H9 (cell line): ENCODE measurements at regions not wholly inside any gene's neighbourhood (a gene's known extent, or its start where the extent isn't known, plus 50 kb on each side); places are given as distances from the start of the nearest gene placed in this dataset.

Experiments
- DNase-seq: peaks from one replicate; pipeline ENCODE4 v3.0.0-alpha.2; 2017
- H2AFZ ChIP-seq: one replicate; pipeline ENCODE4 v1.6.1; 2013; ENCODE audit warnings: mild to moderate bottlenecking, low read length, control low read depth, moderate library complexity
- H2AK5ac ChIP-seq: 2 replicates; pipeline ENCODE4 v1.6.1; 2013; ENCODE audit warnings: low read length, control low read depth, mixed read lengths; ENCODE audit not compliant: insufficient read length
- H2BK120ac ChIP-seq: one replicate; pipeline ENCODE4 v1.6.1; 2013; ENCODE audit warnings: low read depth, mild to moderate bottlenecking, low read length, control low read depth, inconsistent platforms; ENCODE audit not compliant: poor library complexity, severe bottlenecking
- H2BK12ac ChIP-seq: 2 replicates; pipeline ENCODE4 v1.6.1; 2013; ENCODE audit warnings: low read length, control low read depth, mixed read lengths, low read depth; ENCODE audit not compliant: insufficient read length
- H2BK15ac ChIP-seq: 2 replicates; pipeline ENCODE4 v1.6.1; 2013; ENCODE audit warnings: low read depth, low read length, control low read depth
- H2BK20ac ChIP-seq: one replicate; pipeline ENCODE4 v1.6.1; 2013; ENCODE audit warnings: low read depth, mild to moderate bottlenecking, low read length, control low read depth, inconsistent platforms; ENCODE audit not compliant: poor library complexity, severe bottlenecking
- H2BK5ac ChIP-seq: 2 replicates; pipeline ENCODE4 v1.6.1; 2013; ENCODE audit warnings: low read length, control low read depth, mixed read lengths; ENCODE audit not compliant: insufficient read length
- H3K14ac ChIP-seq: 2 replicates; pipeline ENCODE4 v1.6.1; 2013; ENCODE audit warnings: low read length, control low read depth; ENCODE audit not compliant: insufficient read depth
- H3K18ac ChIP-seq: 2 replicates; pipeline ENCODE4 v1.6.1; 2013; ENCODE audit warnings: low read depth, mild to moderate bottlenecking, mixed read lengths, low read length, control low read depth; ENCODE audit not compliant: insufficient read length
- H3K23ac ChIP-seq: 2 replicates; pipeline ENCODE4 v1.6.1; 2013; ENCODE audit warnings: low read length, control low read depth, mixed read lengths, low read depth; ENCODE audit not compliant: insufficient read length
- H3K23me2 ChIP-seq: 2 replicates; pipeline ENCODE4 v1.6.1; 2013; ENCODE audit warnings: low read depth, mild to moderate bottlenecking, mixed read lengths, low read length, control low read depth; ENCODE audit not compliant: insufficient read length, poor library complexity, severe bottlenecking
- H3K27ac ChIP-seq: 2 replicates; pipeline ENCODE4 v1.5.1; 2013; ENCODE audit warnings: low read length, control low read depth, mixed read lengths, low read depth; ENCODE audit not compliant: insufficient read length
- H3K27me3 ChIP-seq: 2 replicates; pipeline ENCODE4 v1.6.1; 2013; ENCODE audit warnings: low read length, control low read depth, inconsistent platforms; ENCODE audit not compliant: insufficient read depth
- H3K4ac ChIP-seq: 2 replicates; pipeline ENCODE4 v1.6.1; 2013; ENCODE audit warnings: low read depth, mild to moderate bottlenecking, control low read depth, inconsistent platforms, low read length, moderate library complexity
- H3K4me1 ChIP-seq: 2 replicates; pipeline ENCODE4 v1.6.1; 2013; ENCODE audit warnings: low read length, control low read depth, inconsistent platforms; ENCODE audit not compliant: insufficient read depth
- H3K4me2 ChIP-seq: 2 replicates; pipeline ENCODE4 v1.6.1; 2013; ENCODE audit warnings: low read length, control low read depth, mixed read lengths; ENCODE audit not compliant: insufficient read length, insufficient read depth
- H3K56ac ChIP-seq: 2 replicates; pipeline ENCODE4 v1.6.1; 2013; ENCODE audit warnings: low read depth, mild to moderate bottlenecking, mixed read lengths, low read length, control low read depth; ENCODE audit not compliant: insufficient read length
- H3K79me1 ChIP-seq: 2 replicates; pipeline ENCODE4 v1.6.1; 2013; ENCODE audit warnings: low read depth, mild to moderate bottlenecking, moderate library complexity, low read length, control low read depth, inconsistent platforms; ENCODE audit not compliant: insufficient read depth, poor library complexity, severe bottlenecking
- H3K79me2 ChIP-seq: 2 replicates; pipeline ENCODE4 v1.6.1; 2013; ENCODE audit warnings: low read length, control low read depth, inconsistent platforms; ENCODE audit not compliant: insufficient read depth
- H3K9ac ChIP-seq: 2 replicates; pipeline ENCODE4 v1.6.1; 2013; ENCODE audit warnings: low read length, control low read depth, mixed read lengths; ENCODE audit not compliant: insufficient read length; ENCODE audit errors: extremely low read depth
- H3K9me3 ChIP-seq: one replicate; pipeline ENCODE4 v1.6.1; 2013; ENCODE audit warnings: low read depth, low read length, inconsistent platforms; ENCODE audit not compliant: control insufficient read depth
- H3T11ph ChIP-seq: one replicate; pipeline ENCODE4 v1.6.1; 2013; ENCODE audit warnings: mild to moderate bottlenecking, low read length, control low read depth, inconsistent platforms
- H4K20me1 ChIP-seq: one replicate; pipeline ENCODE4 v1.6.1; 2013; ENCODE audit not compliant: control insufficient read depth, insufficient read length, insufficient read depth
- H4K5ac ChIP-seq: 2 replicates; pipeline ENCODE4 v1.6.1; 2013; ENCODE audit warnings: low read depth, mild to moderate bottlenecking, mixed read lengths, low read length, control low read depth; ENCODE audit not compliant: insufficient read length
- H4K8ac ChIP-seq: replicated peaks from 2 replicates; pipeline ENCODE4 v1.6.1; 2013; ENCODE audit warnings: low read length, control low read depth, mixed read lengths, low read depth; ENCODE audit not compliant: insufficient read length
- H4K91ac ChIP-seq: 2 replicates; pipeline ENCODE4 v1.6.1; 2013; ENCODE audit warnings: low read depth, mild to moderate bottlenecking, moderate library complexity, mixed read lengths, low read length, control low read depth; ENCODE audit not compliant: insufficient read length
- H3K27ac Mint-ChIP-seq, 3 experiments: 2 replicates in 2 of 3; 3 replicates in 1 of 3; pipeline ENCODE4 v1.8.0; 2020 to 2021; ENCODE audit warnings: mixed read lengths in 3 of 3, mild to moderate bottlenecking in 1 of 3, moderate library complexity in 1 of 3
- H3K27me3 Mint-ChIP-seq: 2 replicates; pipeline ENCODE4 v1.8.0; 2021; ENCODE audit warnings: low read depth, mild to moderate bottlenecking, moderate library complexity, mixed read lengths
- H3K36me3 Mint-ChIP-seq, 3 experiments: 2 replicates in 2 of 3; 3 replicates in 1 of 3; pipeline ENCODE4 v1.8.0; 2020 to 2021; ENCODE audit warnings: low read depth in 3 of 3, mixed read lengths in 3 of 3; ENCODE audit not compliant: insufficient read depth in 1 of 3
- H3K4me1 Mint-ChIP-seq, 2 experiments: 2 replicates each; pipeline ENCODE4 v1.8.0; 2020; ENCODE audit warnings: mixed read lengths in 2 of 2
- H3K4me3 Mint-ChIP-seq, 2 experiments: 2 replicates in 1 of 2; 3 replicates in 1 of 2; pipeline ENCODE4 v1.8.0; 2020 to 2021; ENCODE audit warnings: mild to moderate bottlenecking in 2 of 2, mixed read lengths in 2 of 2, moderate library complexity in 1 of 2
- H3K9me3 Mint-ChIP-seq, 2 experiments: 2 replicates in 1 of 2; 3 replicates in 1 of 2; pipeline ENCODE4 v1.8.0; 2020; ENCODE audit warnings: mild to moderate bottlenecking in 2 of 2, mixed read lengths in 2 of 2, moderate library complexity in 1 of 2
- WGBS: extraction: QIAGEN DNeasy Blood & Tissue Kit; methylation state at CpG from one replicate; pipeline ENCODE4 v1.1.7; 2013; ENCODE audit warnings: missing lambda C conversion rate, low lambda C conversion rate, mixed read lengths; ENCODE audit not compliant: insufficient read length; ENCODE audit errors: extremely low coverage; 5-methylcytosine and 5-hydroxymethylcytosine counted together
- TF ChIP-seq, protein P1 (sequence below): fragments of 200-600 bp; sonication (generic); conservative IDR thresholded peaks from 3 replicates; pipeline ENCODE4 v1.8.0; 2021; ENCODE audit warnings: antibody characterized with exemption, mild to moderate bottlenecking

DNA sequence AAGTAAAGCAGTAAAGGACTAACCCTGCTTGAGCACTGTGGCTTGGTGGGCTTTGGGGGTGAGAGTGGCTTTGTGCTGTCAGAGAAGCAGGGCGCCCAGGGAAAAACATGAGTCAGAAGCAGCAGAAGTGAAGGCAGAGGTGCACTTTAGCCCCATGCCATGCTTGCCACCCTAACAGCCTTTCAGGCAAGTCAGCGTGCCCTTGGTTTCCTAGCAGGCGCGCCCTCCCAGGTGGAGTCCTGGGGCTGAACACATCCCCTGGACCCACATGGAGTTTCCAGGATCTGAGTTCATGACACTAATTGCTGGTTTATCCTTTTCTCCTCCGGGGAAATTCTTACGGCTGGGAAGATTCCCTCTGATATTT lies 106.6 kb downstream of the TLR5 start:
- Histone ChIP-seq H4K91ac (no peak overlapping the region), H2BK12ac (no peak overlapping the region), H3K79me2 (peaks cover 2% of the 10 kb centered on the region; the same call in 1 of the 2 replicates), H3K56ac (no peak overlapping the region), H3K4ac (no peak overlapping the region), H3K27me3 (no peaks in the 10 kb centered on the region), H3K4me1 (peaks cover 23% of the 10 kb centered on the region), H3K23me2 (no peaks in the 10 kb centered on the region), H3K9ac (no peak overlapping the region), H3K14ac (no peak overlapping the region), H2BK120ac (no peak overlapping the region), H3K9me3 (no peaks in the 10 kb centered on the region), H2AK5ac (no peak overlapping the region), H2AFZ (no peak overlapping the region), H2BK5ac (no peak overlapping the region), H2BK15ac (no peak overlapping the region), H4K20me1 (no peaks in the 10 kb centered on the region), H3K23ac (no peak overlapping the region), H3K4me2 (no peak overlapping the region), H3K27ac (no peak overlapping the region), H3K18ac (no peak overlapping the region), H2BK20ac (no peak overlapping the region), H3T11ph (no peak overlapping the region), H4K8ac (no peak overlapping the region), H3K79me1 (peaks cover 3% of the 10 kb centered on the region), H4K5ac (no peak overlapping the region)
- Mint-ChIP-seq H3K4me1 (peaks cover 55 to 84% of the 10 kb centered on the region in 2 experiments), H3K36me3 (peaks cover 0 to 24% (median 0%) of the 10 kb centered on the region in 3 experiments; a peak in 4 of 7 replicates), H3K4me3 (no peak overlapping the region), H3K27ac (peak overlapping the region in 1 of 3 experiments; percentile 31; a peak in 2 of 7 replicates), H3K27me3 (peaks cover 1% of the 10 kb centered on the region; the same call in 1 of the 2 replicates), H3K9me3 (no peaks in the 10 kb centered on the region)
- TF ChIP-seq, protein P1, sequence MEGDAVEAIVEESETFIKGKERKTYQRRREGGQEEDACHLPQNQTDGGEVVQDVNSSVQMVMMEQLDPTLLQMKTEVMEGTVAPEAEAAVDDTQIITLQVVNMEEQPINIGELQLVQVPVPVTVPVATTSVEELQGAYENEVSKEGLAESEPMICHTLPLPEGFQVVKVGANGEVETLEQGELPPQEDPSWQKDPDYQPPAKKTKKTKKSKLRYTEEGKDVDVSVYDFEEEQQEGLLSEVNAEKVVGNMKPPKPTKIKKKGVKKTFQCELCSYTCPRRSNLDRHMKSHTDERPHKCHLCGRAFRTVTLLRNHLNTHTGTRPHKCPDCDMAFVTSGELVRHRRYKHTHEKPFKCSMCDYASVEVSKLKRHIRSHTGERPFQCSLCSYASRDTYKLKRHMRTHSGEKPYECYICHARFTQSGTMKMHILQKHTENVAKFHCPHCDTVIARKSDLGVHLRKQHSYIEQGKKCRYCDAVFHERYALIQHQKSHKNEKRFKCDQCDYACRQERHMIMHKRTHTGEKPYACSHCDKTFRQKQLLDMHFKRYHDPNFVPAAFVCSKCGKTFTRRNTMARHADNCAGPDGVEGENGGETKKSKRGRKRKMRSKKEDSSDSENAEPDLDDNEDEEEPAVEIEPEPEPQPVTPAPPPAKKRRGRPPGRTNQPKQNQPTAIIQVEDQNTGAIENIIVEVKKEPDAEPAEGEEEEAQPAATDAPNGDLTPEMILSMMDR: no peak
- WGBS: no CpG with 5 or more reads among the region's 6 CpGs
- no peak for DNase-seq
